ENCODE measurements at regions not wholly inside any gene's neighbourhood (a gene's known extent, or its start where the extent isn't known, plus 50 kb on each side); places are given as distances from the start of the nearest gene placed in this dataset.

GRCh38 chr12:19627719-19628118 lies 188.4 kb downstream of the AEBP2 start:
- no peak for DNase-seq

- DNase-seq: no peak
Observed at GRCh38 chr12:19630536-19630935, 191.2 kb downstream of the AEBP2 start.

- no peak for DNase-seq
Observed at GRCh38 chr12:19633194-19633593, 193.9 kb downstream of the AEBP2 start.

GRCh38 chr12:19633641-19634040 lies 194.3 kb downstream of the AEBP2 start:
- no peak for DNase-seq

- no peak for DNase-seq
Observed at GRCh38 chr12:19639781-19640415, 200.6 kb downstream of the AEBP2 start.

- no peak for DNase-seq
Observed at GRCh38 chr12:19641235-19642080, 202.2 kb downstream of the AEBP2 start.

- no peak for DNase-seq
Observed at GRCh38 chr12:19642345-19642744, 203.1 kb downstream of the AEBP2 start.

- DNase-seq: no peak
Observed at GRCh38 chr12:19643635-19644034, 204.3 kb downstream of the AEBP2 start.

- no peak for DNase-seq
Observed at GRCh38 chr12:19644571-19644970, 205.3 kb downstream of the AEBP2 start.

- DNase-seq: no peak
Observed at GRCh38 chr12:19645823-19646222, 206.5 kb downstream of the AEBP2 start.

GRCh38 chr12:19646599-19646998 lies 207.3 kb downstream of the AEBP2 start:
- DNase-seq: no peak

GRCh38 chr12:19647806-19648556 lies 208.7 kb downstream of the AEBP2 start:
- no peak for DNase-seq

GRCh38 chr12:19648591-19648990 lies 209.3 kb downstream of the AEBP2 start:
- DNase-seq: no peak

GRCh38 chr12:19652386-19652785 lies 213.1 kb downstream of the AEBP2 start:
- no peak for DNase-seq

GRCh38 chr12:19654650-19655376 lies 215.5 kb downstream of the AEBP2 start:
- DNase-seq: no peak

- no peak for DNase-seq
Observed at GRCh38 chr12:19657118-19657731, 217.9 kb downstream of the AEBP2 start.

GRCh38 chr12:19657732-19658130 lies 218.4 kb downstream of the AEBP2 start:
- no peak for DNase-seq

- no peak for DNase-seq
Observed at GRCh38 chr12:19659086-19659485, 219.8 kb downstream of the AEBP2 start.

- no peak for DNase-seq
Observed at GRCh38 chr12:19659501-19659900, 220.2 kb downstream of the AEBP2 start.

- DNase-seq: no peak
Observed at GRCh38 chr12:19665121-19665900, 226.0 kb downstream of the AEBP2 start.

- DNase-seq: no peak
Observed at GRCh38 chr12:19666070-19666469, 226.8 kb downstream of the AEBP2 start.

- no peak for DNase-seq
Observed at GRCh38 chr12:19669793-19670192, 230.5 kb downstream of the AEBP2 start.

Measured in DMS153 (cell line).